ENCODE measurements at regions not wholly inside any gene's neighbourhood (a gene's known extent, or its start where the extent isn't known, plus 50 kb on each side); places are given as distances from the start of the nearest gene placed in this dataset.

DNA sequence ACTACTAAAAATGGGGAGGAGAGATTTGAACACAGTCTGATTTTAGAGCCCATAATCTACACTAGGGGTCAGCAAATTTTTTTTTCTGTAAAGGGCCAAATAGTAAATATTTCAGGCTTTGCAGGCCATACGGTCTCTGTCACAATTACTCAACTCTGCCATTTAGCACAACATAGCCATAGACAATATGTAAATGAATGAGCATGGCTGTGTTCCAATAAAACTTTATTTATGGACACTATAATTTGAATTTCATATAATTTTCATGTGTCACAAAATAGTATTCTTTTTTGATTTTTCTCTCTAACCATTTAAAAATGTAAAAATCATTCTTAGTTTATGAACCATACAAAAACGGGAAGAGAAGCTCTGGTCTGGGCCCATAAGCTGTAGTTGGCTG is 309.4 kb downstream of the GPD2 start:
- TF ChIP-seq ESRRA (CRISPR knock-in tag; IDR thresholded peaks at IDR 0.05; ENCODE audit: borderline replicate concordance) (no peak), ZNF671 (CRISPR knock-in tag; IDR thresholded peaks at IDR 0.05) (no peak), ZBTB21 (CRISPR knock-in tag; IDR thresholded peaks at IDR 0.05; ENCODE audit: borderline replicate concordance) (no peak), CBFB (CRISPR knock-in tag; IDR thresholded peaks at IDR 0.05; ENCODE audit: low read depth) (no peak), NR1H2 (CRISPR knock-in tag; IDR thresholded peaks at IDR 0.05) (no peak), CREB1 (CRISPR knock-in tag; IDR thresholded peaks at IDR 0.05) (no peak)
- TF ChIP-seq, protein P1, sequence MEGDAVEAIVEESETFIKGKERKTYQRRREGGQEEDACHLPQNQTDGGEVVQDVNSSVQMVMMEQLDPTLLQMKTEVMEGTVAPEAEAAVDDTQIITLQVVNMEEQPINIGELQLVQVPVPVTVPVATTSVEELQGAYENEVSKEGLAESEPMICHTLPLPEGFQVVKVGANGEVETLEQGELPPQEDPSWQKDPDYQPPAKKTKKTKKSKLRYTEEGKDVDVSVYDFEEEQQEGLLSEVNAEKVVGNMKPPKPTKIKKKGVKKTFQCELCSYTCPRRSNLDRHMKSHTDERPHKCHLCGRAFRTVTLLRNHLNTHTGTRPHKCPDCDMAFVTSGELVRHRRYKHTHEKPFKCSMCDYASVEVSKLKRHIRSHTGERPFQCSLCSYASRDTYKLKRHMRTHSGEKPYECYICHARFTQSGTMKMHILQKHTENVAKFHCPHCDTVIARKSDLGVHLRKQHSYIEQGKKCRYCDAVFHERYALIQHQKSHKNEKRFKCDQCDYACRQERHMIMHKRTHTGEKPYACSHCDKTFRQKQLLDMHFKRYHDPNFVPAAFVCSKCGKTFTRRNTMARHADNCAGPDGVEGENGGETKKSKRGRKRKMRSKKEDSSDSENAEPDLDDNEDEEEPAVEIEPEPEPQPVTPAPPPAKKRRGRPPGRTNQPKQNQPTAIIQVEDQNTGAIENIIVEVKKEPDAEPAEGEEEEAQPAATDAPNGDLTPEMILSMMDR (IDR thresholded peaks at IDR 0.05), result no peak
- TF ChIP-seq, protein P2, sequence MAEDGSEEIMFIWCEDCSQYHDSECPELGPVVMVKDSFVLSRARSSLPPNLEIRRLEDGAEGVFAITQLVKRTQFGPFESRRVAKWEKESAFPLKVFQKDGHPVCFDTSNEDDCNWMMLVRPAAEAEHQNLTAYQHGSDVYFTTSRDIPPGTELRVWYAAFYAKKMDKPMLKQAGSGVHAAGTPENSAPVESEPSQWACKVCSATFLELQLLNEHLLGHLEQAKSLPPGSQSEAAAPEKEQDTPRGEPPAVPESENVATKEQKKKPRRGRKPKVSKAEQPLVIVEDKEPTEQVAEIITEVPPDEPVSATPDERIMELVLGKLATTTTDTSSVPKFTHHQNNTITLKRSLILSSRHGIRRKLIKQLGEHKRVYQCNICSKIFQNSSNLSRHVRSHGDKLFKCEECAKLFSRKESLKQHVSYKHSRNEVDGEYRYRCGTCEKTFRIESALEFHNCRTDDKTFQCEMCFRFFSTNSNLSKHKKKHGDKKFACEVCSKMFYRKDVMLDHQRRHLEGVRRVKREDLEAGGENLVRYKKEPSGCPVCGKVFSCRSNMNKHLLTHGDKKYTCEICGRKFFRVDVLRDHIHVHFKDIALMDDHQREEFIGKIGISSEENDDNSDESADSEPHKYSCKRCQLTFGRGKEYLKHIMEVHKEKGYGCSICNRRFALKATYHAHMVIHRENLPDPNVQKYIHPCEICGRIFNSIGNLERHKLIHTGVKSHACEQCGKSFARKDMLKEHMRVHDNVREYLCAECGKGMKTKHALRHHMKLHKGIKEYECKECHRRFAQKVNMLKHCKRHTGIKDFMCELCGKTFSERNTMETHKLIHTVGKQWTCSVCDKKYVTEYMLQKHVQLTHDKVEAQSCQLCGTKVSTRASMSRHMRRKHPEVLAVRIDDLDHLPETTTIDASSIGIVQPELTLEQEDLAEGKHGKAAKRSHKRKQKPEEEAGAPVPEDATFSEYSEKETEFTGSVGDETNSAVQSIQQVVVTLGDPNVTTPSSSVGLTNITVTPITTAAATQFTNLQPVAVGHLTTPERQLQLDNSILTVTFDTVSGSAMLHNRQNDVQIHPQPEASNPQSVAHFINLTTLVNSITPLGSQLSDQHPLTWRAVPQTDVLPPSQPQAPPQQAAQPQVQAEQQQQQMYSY (CRISPR knock-in tag; IDR thresholded peaks at IDR 0.05), result no peak
- TF ChIP-seq, protein P3, sequence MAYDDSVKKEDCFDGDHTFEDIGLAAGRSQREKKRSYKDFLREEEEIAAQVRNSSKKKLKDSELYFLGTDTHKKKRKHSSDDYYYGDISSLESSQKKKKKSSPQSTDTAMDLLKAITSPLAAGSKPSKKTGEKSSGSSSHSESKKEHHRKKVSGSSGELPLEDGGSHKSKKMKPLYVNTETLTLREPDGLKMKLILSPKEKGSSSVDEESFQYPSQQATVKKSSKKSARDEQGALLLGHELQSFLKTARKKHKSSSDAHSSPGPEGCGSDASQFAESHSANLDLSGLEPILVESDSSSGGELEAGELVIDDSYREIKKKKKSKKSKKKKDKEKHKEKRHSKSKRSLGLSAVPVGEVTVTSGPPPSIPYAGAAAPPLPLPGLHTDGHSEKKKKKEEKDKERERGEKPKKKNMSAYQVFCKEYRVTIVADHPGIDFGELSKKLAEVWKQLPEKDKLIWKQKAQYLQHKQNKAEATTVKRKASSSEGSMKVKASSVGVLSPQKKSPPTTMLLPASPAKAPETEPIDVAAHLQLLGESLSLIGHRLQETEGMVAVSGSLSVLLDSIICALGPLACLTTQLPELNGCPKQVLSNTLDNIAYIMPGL (CRISPR knock-in tag; IDR thresholded peaks at IDR 0.05), result no peak
- TF ChIP-seq, protein P4, sequence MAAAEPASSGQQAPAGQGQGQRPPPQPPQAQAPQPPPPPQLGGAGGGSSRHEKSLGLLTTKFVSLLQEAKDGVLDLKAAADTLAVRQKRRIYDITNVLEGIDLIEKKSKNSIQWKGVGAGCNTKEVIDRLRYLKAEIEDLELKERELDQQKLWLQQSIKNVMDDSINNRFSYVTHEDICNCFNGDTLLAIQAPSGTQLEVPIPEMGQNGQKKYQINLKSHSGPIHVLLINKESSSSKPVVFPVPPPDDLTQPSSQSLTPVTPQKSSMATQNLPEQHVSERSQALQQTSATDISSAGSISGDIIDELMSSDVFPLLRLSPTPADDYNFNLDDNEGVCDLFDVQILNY (CRISPR knock-in tag; IDR thresholded peaks at IDR 0.05), result no peak
